Gastroesophageal sphincter (tissue), 4 donors: ENCODE measurements at regions not wholly inside any gene's neighbourhood (a gene's known extent, or its start where the extent isn't known, plus 50 kb on each side); places are given as distances from the start of the nearest gene placed in this dataset.

Experiments
- ATAC-seq: fragments of 150-250 bp; one replicate; pipeline ENCODE4 v1.9.1; 2016; ENCODE audit warnings: mild to moderate bottlenecking, moderate library complexity
- H3K27ac ChIP-seq, 4 donors: fragments of 200-600 bp; sonication (generic) in 3 of 4; 1 replicate in 3 of 4; 2 replicates in 1 of 4; pipeline ENCODE4 v1.5.1; 2016 to 2019
- H3K27me3 ChIP-seq: fragments of 200-600 bp; sonication (generic); one replicate; pipeline ENCODE4 v1.5.1; 2019
- H3K36me3 ChIP-seq, 2 donors: fragments of 200-600 bp; sonication (generic); one replicate each; pipeline ENCODE4 v1.5.1; 2019; ENCODE audit warnings: control low read depth in 1 of 2
- H3K4me1 ChIP-seq, 3 donors: fragments of 200-600 bp; sonication (generic); 1 replicate in 2 of 3; 2 replicates in 1 of 3; pipeline ENCODE4 v1.5.1; 2016 to 2019; ENCODE audit warnings: control low read depth in 2 of 3
- H3K4me3 ChIP-seq, 2 donors: fragments of 200-600 bp; sonication (generic); one replicate each; pipeline ENCODE4 v1.5.1; 2019; ENCODE audit warnings: mild to moderate bottlenecking in 1 of 2, moderate library complexity in 1 of 2
- H3K9me3 ChIP-seq, 3 donors: fragments of 200-600 bp; sonication (generic); one replicate each; pipeline ENCODE4 v1.5.1; 2017 to 2019; ENCODE audit warnings: control low read depth in 2 of 3
- CTCF ChIP-seq, 4 experiments: fragments of 200-600 bp in 2 of 4; fragments of 450-650 bp in 2 of 4; sonication (generic) in 1 of 4; IDR thresholded peaks; one replicate each; pipeline ENCODE4 v1.5.1; 2017 to 2019; ENCODE audit warnings: antibody characterized with exemption in 4 of 4, mild to moderate bottlenecking in 2 of 4, moderate library complexity in 2 of 4
- EP300 ChIP-seq: sonication (generic); formaldehyde crosslinking; IDR thresholded peaks from one replicate; pipeline ENCODE4 v1.6.1; 2017; ENCODE audit warnings: antibody characterized with exemption, mild to moderate bottlenecking
- POLR2A ChIP-seq, 2 donors: fragments of 450-650 bp; IDR thresholded peaks; one replicate each; pipeline ENCODE4 v1.6.1; 2017; ENCODE audit warnings: antibody characterized with exemption in 2 of 2, mild to moderate bottlenecking in 2 of 2, moderate library complexity in 1 of 2
- POLR2AphosphoS5 ChIP-seq: sonication (generic); formaldehyde crosslinking; IDR thresholded peaks from one replicate; pipeline ENCODE4 v1.6.1; 2017; ENCODE audit warnings: antibody characterized with exemption
- WGBS, 2 donors: methylation state at CpG; one replicate each; pipeline ENCODE4 v1.1.5; 2018; ENCODE audit warnings: low coverage in 1 of 2; 5-methylcytosine and 5-hydroxymethylcytosine counted together

GRCh38 chr10:128491686-128492085, 365.5 kb upstream of the MKI67 start:
- H3K36me3 ChIP-seq = no peaks in the 10 kb centered on the region
- TF ChIP-seq POLR2AphosphoS5 (no peak), CTCF (IDR thresholded peaks at IDR 0.05) (no peak)
- no peaks in the 10 kb centered on the region for H3K27me3 ChIP-seq
- H3K4me1 ChIP-seq = no peaks in the 10 kb centered on the region
- no peaks in the 10 kb centered on the region for H3K9me3 ChIP-seq
- ATAC-seq = no peak
- H3K27ac ChIP-seq = no peak overlapping the region
- no peak overlapping the region for H3K4me3 ChIP-seq
- no CpG with 5 or more reads among the region's 5 CpGs for WGBS, 2 donors

- Histone ChIP-seq H3K4me3 (no peak overlapping the region), H3K27me3 (no peaks in the 10 kb centered on the region), H3K9me3 (no peaks in the 10 kb centered on the region), H3K27ac (no peak overlapping the region), H3K4me1 (no peaks in the 10 kb centered on the region), H3K36me3 (no peaks in the 10 kb centered on the region)
- TF ChIP-seq POLR2AphosphoS5 (no peak), CTCF (IDR thresholded peaks at IDR 0.05) (no peak), POLR2A (IDR thresholded peaks at IDR 0.05) (no peak), EP300 (no peak)
- 60% methylated on average over 3 of the region's 4 CpGs; no CpG with 5 or more reads in 1 of the 2 donors for WGBS, 2 donors
- ATAC-seq = no peak
Measured at GRCh38 chr10:128493811-128494210, 367.6 kb upstream of the MKI67 start.

DNA sequence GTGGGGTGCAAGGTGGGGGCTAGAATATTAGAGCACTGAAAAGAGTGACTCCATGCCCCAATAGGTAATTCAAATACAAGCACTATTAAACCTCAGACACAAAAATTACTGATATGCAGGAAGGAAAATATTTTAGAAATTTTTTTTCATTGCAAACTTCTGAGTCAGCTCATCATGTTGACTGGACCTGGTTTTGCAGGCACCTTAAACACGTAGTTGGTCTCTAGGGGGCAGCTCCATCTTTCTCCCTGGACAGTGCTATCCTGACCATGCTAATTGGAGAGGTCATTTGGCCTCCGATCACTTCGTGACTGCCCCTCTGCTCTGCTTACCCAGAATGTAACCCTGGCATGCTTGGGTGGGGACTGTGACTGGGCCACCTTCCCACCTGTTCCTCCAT, 368.4 kb upstream of the MKI67 start:
- TF ChIP-seq EP300 (no peak), CTCF (IDR thresholded peaks at IDR 0.05) (no peak), POLR2A (IDR thresholded peaks at IDR 0.05) (no peak), POLR2AphosphoS5 (no peak)
- ATAC-seq = no peak
- Histone ChIP-seq H3K27me3 (no peaks in the 10 kb centered on the region), H3K9me3 (no peaks in the 10 kb centered on the region), H3K27ac (no peak overlapping the region), H3K4me1 (no peaks in the 10 kb centered on the region), H3K4me3 (no peak overlapping the region), H3K36me3 (no peaks in the 10 kb centered on the region)
- WGBS, 2 donors = 44 to 50% methylated on average over 1 to 3 of the region's 3 CpGs

DNA sequence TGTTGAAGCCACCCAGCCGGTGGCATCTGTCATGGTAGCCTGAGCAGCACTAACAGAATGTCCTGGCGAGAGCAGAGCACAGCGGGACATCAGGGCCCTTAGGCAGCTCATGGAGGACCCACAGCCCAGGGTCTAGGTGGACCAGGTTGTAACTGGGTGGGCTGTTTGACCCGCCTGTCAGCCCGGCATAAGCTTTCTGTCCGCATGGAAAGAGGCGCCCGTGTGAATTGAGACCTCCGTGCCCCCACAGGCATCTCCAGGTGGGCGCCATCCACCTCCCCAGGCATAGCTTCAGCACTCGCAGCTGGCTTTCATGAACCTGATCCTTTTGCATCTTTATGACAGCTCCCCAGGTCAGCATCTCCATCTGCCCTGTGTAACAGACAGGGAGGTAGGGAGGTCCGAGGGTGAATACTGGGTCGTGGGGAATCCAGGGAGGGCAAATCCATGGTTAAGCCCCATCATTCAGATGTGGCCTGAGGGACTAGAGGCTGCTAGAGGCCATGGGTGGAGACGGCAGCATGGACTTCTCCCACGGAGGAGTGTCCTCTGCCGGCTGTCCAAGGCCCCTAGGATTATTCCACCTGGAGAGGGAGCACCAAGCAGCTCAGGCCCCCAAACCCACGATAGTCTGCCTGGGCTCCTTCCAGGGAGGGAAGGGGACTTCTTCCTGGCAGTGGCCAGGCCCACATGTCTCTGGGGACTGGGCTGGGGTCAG, 371.6 kb upstream of the MKI67 start:
- no peak overlapping the region for H3K4me3 ChIP-seq
- no peak for ATAC-seq
- WGBS, 2 donors = 94% methylated on average over 3 of the region's 17 CpGs; no CpG with 5 or more reads in 1 of the 2 donors
- no peaks in the 10 kb centered on the region for H3K27me3 ChIP-seq
- H3K27ac ChIP-seq = no peak overlapping the region
- no peaks in the 10 kb centered on the region for H3K9me3 ChIP-seq
- no peaks in the 10 kb centered on the region for H3K4me1 ChIP-seq
- TF ChIP-seq EP300 (no peak), POLR2A (IDR thresholded peaks at IDR 0.05) (no peak)
- H3K36me3 ChIP-seq = no peaks in the 10 kb centered on the region

- H3K36me3 ChIP-seq = no peaks in the 10 kb centered on the region
- TF ChIP-seq CTCF (IDR thresholded peaks at IDR 0.05) = no peak
- no peak for TF ChIP-seq POLR2A (IDR thresholded peaks at IDR 0.05)
- TF ChIP-seq POLR2AphosphoS5 = no peak
- no peak for TF ChIP-seq EP300
- no peak overlapping the region for H3K4me3 ChIP-seq
- no peak for ATAC-seq
- no peaks in the 10 kb centered on the region for H3K27me3 ChIP-seq
- no peaks in the 10 kb centered on the region for H3K9me3 ChIP-seq
- WGBS, 2 donors = 63 to 79% methylated on average over 2 to 3 of the region's 3 CpGs
- H3K27ac ChIP-seq = no peak overlapping the region
- H3K4me1 ChIP-seq = no peaks in the 10 kb centered on the region
Measured at GRCh38 chr10:128498378-128498730, 372.1 kb upstream of the MKI67 start.
